ENCODE measurements at regions not wholly inside any gene's neighbourhood (a gene's known extent, or its start where the extent isn't known, plus 50 kb on each side); places are given as distances from the start of the nearest gene placed in this dataset.

GRCh38 chr13:40875044-40875443 is 85.6 kb downstream of the SLC25A15 start:
- TF ChIP-seq CTCF (IDR thresholded peaks at IDR 0.05; ENCODE audit: low read depth, low read length, poor library complexity, severe bottlenecking) = no peak
- no peak for TF ChIP-seq EZH2phosphoT487 (IDR thresholded peaks at IDR 0.05; ENCODE audit: borderline replicate concordance, low read length)
